Panc1 (cell line): ENCODE measurements at regions not wholly inside any gene's neighbourhood (a gene's known extent, or its start where the extent isn't known, plus 50 kb on each side); places are given as distances from the start of the nearest gene placed in this dataset.
"Not testable (repeated sequence)": the region's sequence is repeated elsewhere in the genome, so short reads cannot be mapped to it uniquely, and the experiment has no call there.

Experiments used
- ATAC-seq: fragments of 200-7000 bp; cut with Tn5 transposase; 2 replicates; pipeline ENCODE4 v1.9.1; 2020; ENCODE audit warnings: mild to moderate bottlenecking, moderate library complexity
- BruUV-seq: library from RNA; stranded (reverse); fragments of 400-500 nt; replicated peaks from 2 replicates; lab custom pipeline; 2021; lab: Mats Ljungman, UMichigan
- CTCF ChIA-PET: fragments of 300-600 bp; sonication (Branson Sonifier 250); formaldehyde crosslinking; loops from one replicate; lab custom pipeline; 2022; ENCODE audit warnings: antibody characterized with exemption; lab: Charles Lee
- POLR2A ChIA-PET: fragments of 300-600 bp; sonication (Branson Sonifier 250); formaldehyde crosslinking; loops from one replicate; lab custom pipeline; 2022; ENCODE audit warnings: antibody characterized with exemption; lab: Charles Lee
- DNase-seq: peaks from one replicate; pipeline ENCODE4 v3.0.0-alpha.2; 2010; ENCODE audit warnings: low read depth, low spot score
- H3K27ac ChIP-seq: 2 replicates; pipeline ENCODE4 v1.5.1; 2011; ENCODE audit warnings: mild to moderate bottlenecking, low read length, inconsistent platforms
- H3K27me3 ChIP-seq: fragments of 200-500 bp; sonication (Bioruptor generic); 2 replicates; pipeline ENCODE4 v1.6.0; 2014; ENCODE audit warnings: low read length, inconsistent platforms; ENCODE audit not compliant: control insufficient read depth, insufficient read depth
- H3K36me3 ChIP-seq: fragments of 200-500 bp; sonication (Bioruptor generic); 2 replicates; pipeline ENCODE4 v1.5.1; 2014; ENCODE audit warnings: inconsistent platforms, mild to moderate bottlenecking, low read length, moderate library complexity; ENCODE audit not compliant: control insufficient read depth, insufficient read depth
- H3K4me1 ChIP-seq: 2 replicates; pipeline ENCODE4 v1.5.1; 2011; ENCODE audit warnings: inconsistent platforms, mild to moderate bottlenecking, low read length, moderate library complexity; ENCODE audit not compliant: control insufficient read depth, insufficient read depth
- H3K4me3 ChIP-seq, 2 experiments: 2 replicates each; pipeline ENCODE4 v1.5.1; 2011 to 2012; ENCODE audit warnings: low read depth in 2 of 2, low read length in 2 of 2, mild to moderate bottlenecking in 2 of 2, inconsistent platforms in 1 of 2, moderate library complexity in 1 of 2
- H3K9me3 ChIP-seq: fragments of 200-500 bp; sonication (Bioruptor generic); 2 replicates; pipeline ENCODE4 v1.5.1; 2014; ENCODE audit warnings: low read depth, mild to moderate bottlenecking, inconsistent platforms, low read length, moderate library complexity; ENCODE audit not compliant: control insufficient read depth, insufficient read depth
- CTCF ChIP-seq: fragments of 450-650 bp; IDR thresholded peaks from 2 replicates; pipeline ENCODE4 v1.5.1; 2017; ENCODE audit warnings: mild to moderate bottlenecking
- POLR2AphosphoS5 ChIP-seq: IDR thresholded peaks from 2 replicates; pipeline ENCODE4 v1.6.1; 2012; ENCODE audit warnings: mild to moderate bottlenecking, low read depth, low read length, moderate library complexity
- REST ChIP-seq, 2 experiments: IDR thresholded peaks; 2 replicates each; pipeline ENCODE4 v1.6.1; 2011 to 2012; ENCODE audit warnings: low read depth in 2 of 2, control low read depth in 1 of 2, low read length in 1 of 2, mild to moderate bottlenecking in 1 of 2, moderate library complexity in 1 of 2; ENCODE audit not compliant: insufficient read depth in 1 of 2
- SIN3A ChIP-seq: IDR thresholded peaks from 2 replicates; pipeline ENCODE4 v1.6.1; 2012; ENCODE audit warnings: low read depth, mild to moderate bottlenecking, low read length, moderate library complexity, borderline replicate concordance; ENCODE audit not compliant: insufficient read depth
- TCF7L2 ChIP-seq: IDR thresholded peaks from 2 replicates; pipeline ENCODE4 v1.6.1; 2011; ENCODE audit warnings: mild to moderate bottlenecking, low read depth, low read length, inconsistent platforms
- in situ Hi-C: cut with HindIII; loops from 2 replicates; pipeline ENCODE4 v1.10.0; 2016; ENCODE audit warnings: low sequenced_read_pairs, low pct_unique_long_range_greater_than_20kb
- intact Hi-C: fragments of 100-400 bp; cut with micrococcal nuclease; formaldehyde crosslinking; loops from one replicate; pipeline ENCODE4 v1.10.0; 2022; ENCODE audit not compliant: unreplicated experiment

- peak overlapping the region; percentile 61; the same call in 1 of the 2 replicates for H3K27ac ChIP-seq
These were observed 82.6 kb downstream of the OR2B2 start for GRCh38 chr6:27829453-27830211.

GRCh38 chr6:27827477-27827876 lies 84.7 kb downstream of the OR2B2 start:
- in situ Hi-C loops: not testable (repeated sequence)

More at GRCh38 chr6:27829453-27830211, 82.6 kb downstream of the OR2B2 start:
- no peak for DNase-seq
- Histone ChIP-seq H3K36me3 (no peaks in the 10 kb centered on the region), H3K27me3 (no peaks in the 10 kb centered on the region), H3K9me3 (no peaks in the 10 kb centered on the region), H3K4me3 (peak overlapping the region in 1 of 2 experiments; percentile 35; a peak in 1 of 4 replicates), H3K4me1 (no peaks in the 10 kb centered on the region; the same call in 1 of the 2 replicates)
- intact Hi-C loops: no loop called here
- TF ChIP-seq SIN3A: no peak
- no peak for TF ChIP-seq CTCF
- TF ChIP-seq POLR2AphosphoS5: no peak
- TF ChIP-seq REST (IDR thresholded peaks at IDR 0.05; ENCODE audit: insufficient read depth in 1 of 2, low read depth in 2 of 2, low read length in 1 of 2): no peak
- no peak for TF ChIP-seq TCF7L2
- in situ Hi-C loops: no loop called here
- no TSS peak for BruUV-seq
- ATAC-seq: no peak
- POLR2A ChIA-PET: no interaction called here
- CTCF ChIA-PET: no interaction called here

GRCh38 chr6:27826612-27826985 lies 85.6 kb downstream of the OR2B2 start:
- POLR2A ChIA-PET: interaction anchor here (0.6 kb wide), 1 partner anchor 822 kb away, joined by 3 read pairs; no protein-coding TSS in a partner anchor
- ATAC-seq, H3K4me3 ChIP-seq, BruUV-seq, intact Hi-C loops, DNase-seq, H3K36me3 ChIP-seq, H3K4me1 ChIP-seq, H3K9me3 ChIP-seq, in situ Hi-C loops, H3K27me3 ChIP-seq, CTCF ChIA-PET, H3K27ac ChIP-seq: not testable (repeated sequence)

More at GRCh38 chr6:27827477-27827876, 84.7 kb downstream of the OR2B2 start:
- BruUV-seq, intact Hi-C loops, ATAC-seq, H3K27ac ChIP-seq, H3K4me3 ChIP-seq, H3K4me1 ChIP-seq, H3K36me3 ChIP-seq, DNase-seq, H3K9me3 ChIP-seq, H3K27me3 ChIP-seq, CTCF ChIA-PET, POLR2A ChIA-PET: not testable (repeated sequence)

GRCh38 chr6:27825848-27826611 lies 86.2 kb downstream of the OR2B2 start:
- ATAC-seq, H3K4me1 ChIP-seq, H3K36me3 ChIP-seq, DNase-seq, intact Hi-C loops, H3K9me3 ChIP-seq, in situ Hi-C loops, H3K27me3 ChIP-seq, CTCF ChIA-PET, BruUV-seq: not testable (repeated sequence)
- Histone ChIP-seq H3K27ac (peak overlapping the region; percentile 89), H3K4me3 (peak overlapping the region; percentile 68 to 89)
- POLR2A ChIA-PET: interaction anchor here (0.6 kb wide), 1 partner anchor 823 kb away, joined by 3 read pairs; no protein-coding TSS in a partner anchor
